ENCODE measurements at regions not wholly inside any gene's neighbourhood (a gene's known extent, or its start where the extent isn't known, plus 50 kb on each side); places are given as distances from the start of the nearest gene placed in this dataset.

- TF ChIP-seq, protein P1, sequence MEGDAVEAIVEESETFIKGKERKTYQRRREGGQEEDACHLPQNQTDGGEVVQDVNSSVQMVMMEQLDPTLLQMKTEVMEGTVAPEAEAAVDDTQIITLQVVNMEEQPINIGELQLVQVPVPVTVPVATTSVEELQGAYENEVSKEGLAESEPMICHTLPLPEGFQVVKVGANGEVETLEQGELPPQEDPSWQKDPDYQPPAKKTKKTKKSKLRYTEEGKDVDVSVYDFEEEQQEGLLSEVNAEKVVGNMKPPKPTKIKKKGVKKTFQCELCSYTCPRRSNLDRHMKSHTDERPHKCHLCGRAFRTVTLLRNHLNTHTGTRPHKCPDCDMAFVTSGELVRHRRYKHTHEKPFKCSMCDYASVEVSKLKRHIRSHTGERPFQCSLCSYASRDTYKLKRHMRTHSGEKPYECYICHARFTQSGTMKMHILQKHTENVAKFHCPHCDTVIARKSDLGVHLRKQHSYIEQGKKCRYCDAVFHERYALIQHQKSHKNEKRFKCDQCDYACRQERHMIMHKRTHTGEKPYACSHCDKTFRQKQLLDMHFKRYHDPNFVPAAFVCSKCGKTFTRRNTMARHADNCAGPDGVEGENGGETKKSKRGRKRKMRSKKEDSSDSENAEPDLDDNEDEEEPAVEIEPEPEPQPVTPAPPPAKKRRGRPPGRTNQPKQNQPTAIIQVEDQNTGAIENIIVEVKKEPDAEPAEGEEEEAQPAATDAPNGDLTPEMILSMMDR (IDR thresholded peaks at IDR 0.05) = no peak
- TF ChIP-seq POLR2AphosphoS5 (IDR thresholded peaks at IDR 0.05) = no peak
These were observed 178.0 kb upstream of the TMCO5A start for GRCh38 chr15:37756407-37756806.
